Psoas muscle (tissue), 7 donors: ENCODE measurements at regions not wholly inside any gene's neighbourhood (a gene's known extent, or its start where the extent isn't known, plus 50 kb on each side); places are given as distances from the start of the nearest gene placed in this dataset.

Source experiments
- ATAC-seq, 4 donors: fragments of 200-7000 bp; cut with Tn5 transposase; one replicate each; pipeline ENCODE4 v1.9.1; 2020; ENCODE audit warnings: moderate library complexity in 3 of 4, mild to moderate bottlenecking in 2 of 4
- DNase-seq, 2 donors: peaks; one replicate each; pipeline ENCODE4 v3.0.0-alpha.2; 2020
- H3K27ac ChIP-seq: fragments of 200-600 bp; one replicate; pipeline ENCODE4 v1.8.0; 2022
- H3K27me3 ChIP-seq, 3 donors: fragments of 200-600 bp in 1 of 3; one replicate each; pipeline versions ENCODE4 v1.6.1 to v1.8.0; 2013 to 2022; ENCODE audit warnings: low read length in 2 of 3, mild to moderate bottlenecking in 2 of 3, moderate library complexity in 1 of 3; ENCODE audit not compliant: insufficient read depth in 3 of 3
- H3K36me3 ChIP-seq, 2 donors: fragments of 200-600 bp in 1 of 2; one replicate each; pipeline versions ENCODE4 v1.6.1 to v1.8.0; 2013 to 2022; ENCODE audit warnings: low read depth in 1 of 2, mild to moderate bottlenecking in 1 of 2, moderate library complexity in 1 of 2; ENCODE audit not compliant: insufficient read depth in 1 of 2
- H3K4me1 ChIP-seq: fragments of 200-600 bp; one replicate; pipeline ENCODE4 v1.8.0; 2022
- H3K4me3 ChIP-seq: fragments of 200-600 bp; one replicate; pipeline ENCODE4 v1.8.0; 2022; ENCODE audit warnings: mild to moderate bottlenecking
- H3K9me3 ChIP-seq: fragments of 200-600 bp; one replicate; pipeline ENCODE4 v1.8.0; 2022
- CTCF ChIP-seq: fragments of 200-600 bp; IDR thresholded peaks from one replicate; pipeline ENCODE4 v1.8.0; 2022; ENCODE audit warnings: antibody characterized with exemption
- WGBS, 3 donors: extraction: QIAGEN DNeasy Blood & Tissue Kit; methylation state at CpG; one replicate each; pipeline versions ENCODE4 v1.1.6 to v1.1.7; 2013; 5-methylcytosine and 5-hydroxymethylcytosine counted together
- intact Hi-C, 2 donors: fragments of 100-400 bp; cut with DNase I; formaldehyde crosslinking; loops; one replicate each; pipeline versions ENCODE4 v1.11.0 to v1.14.2; 2022
- donor health status: healthy with polysubstance abuse.
- donor health status: DM: no; HTN: no; CAD: no; lungs with moderate emphysema.
- donor health status: Bipolar disorder and iron deficiency.
- donor health status: healthy.
- donor health status: DM: yes; HTN: yes; CAD: no.
- donor health status: DM: no; HTN: no; CAD: no.
- donor health status: DM: yes; HTN: yes; CAD: no.

GRCh38 chr19:31092274-31092673, 257.0 kb downstream of the TSHZ3 start:
- 70 to 72% (median 72%) methylated on average over 11 of the region's 11 CpGs for WGBS, 3 donors
- H3K27ac ChIP-seq = no peak overlapping the region
- no peak for TF ChIP-seq CTCF
- ATAC-seq = no peak
- no peaks in the 10 kb centered on the region for H3K9me3 ChIP-seq
- intact Hi-C loops = no loop called here
- H3K4me3 ChIP-seq = no peak overlapping the region
- no peaks in the 10 kb centered on the region for H3K36me3 ChIP-seq
- no peaks in the 10 kb centered on the region for H3K4me1 ChIP-seq
- DNase-seq = no peak
- H3K27me3 ChIP-seq = no peaks in the 10 kb centered on the region

DNA sequence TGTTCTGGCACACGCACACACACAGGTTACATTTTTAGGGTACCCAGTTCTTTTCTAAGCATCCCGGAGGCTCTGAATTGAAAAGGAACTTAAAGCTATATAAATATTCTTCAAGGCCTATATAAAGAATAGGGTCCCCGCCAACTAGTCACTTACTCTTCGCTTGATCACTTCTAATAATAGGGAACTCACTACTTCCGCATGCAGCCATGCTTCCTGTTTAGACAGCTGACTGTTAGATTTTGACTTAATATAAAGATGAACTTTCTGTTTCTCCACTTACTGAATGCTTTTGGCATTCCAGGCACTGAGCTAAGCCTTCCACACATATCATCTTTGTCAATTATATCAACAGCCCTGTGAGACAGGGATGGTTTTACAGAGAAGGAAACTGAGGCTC, 259.6 kb downstream of the TSHZ3 start:
- H3K4me1 ChIP-seq = no peaks in the 10 kb centered on the region
- no peaks in the 10 kb centered on the region for H3K27me3 ChIP-seq
- DNase-seq (no peak), ATAC-seq (no peak)
- H3K27ac ChIP-seq = no peak overlapping the region
- H3K36me3 ChIP-seq = no peaks in the 10 kb centered on the region
- 77 to 88% (median 86%) methylated on average over 5 of the region's 5 CpGs for WGBS, 3 donors
- intact Hi-C loops = no loop called here
- H3K4me3 ChIP-seq = no peak overlapping the region
- no peaks in the 10 kb centered on the region for H3K9me3 ChIP-seq
- TF ChIP-seq CTCF = no peak

DNA sequence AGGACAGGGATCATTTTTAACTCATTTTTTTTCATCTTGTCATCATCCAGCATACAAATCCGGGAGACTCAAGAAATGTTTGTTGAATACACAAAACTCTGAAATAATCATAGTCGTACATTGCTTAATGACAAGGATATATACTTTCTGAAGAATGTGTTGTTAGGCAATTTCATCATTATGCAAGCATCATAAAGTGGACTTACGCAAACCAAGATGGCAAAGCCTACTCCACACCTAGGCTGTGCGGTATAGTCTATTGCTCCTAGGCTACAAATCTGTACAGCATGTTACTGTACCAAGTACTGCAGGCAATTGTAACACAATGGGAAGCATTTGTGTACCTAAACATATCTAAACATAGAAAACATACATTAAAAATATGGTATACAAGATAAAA, 264.1 kb downstream of the TSHZ3 start:
- no peak overlapping the region for H3K27ac ChIP-seq
- no peaks in the 10 kb centered on the region for H3K36me3 ChIP-seq
- 83 to 95% (median 94%) methylated on average over 4 of the region's 4 CpGs for WGBS, 3 donors
- H3K4me3 ChIP-seq = no peak overlapping the region
- no peak for TF ChIP-seq CTCF
- no peaks in the 10 kb centered on the region for H3K9me3 ChIP-seq
- intact Hi-C loops = no loop called here
- H3K27me3 ChIP-seq = no peaks in the 10 kb centered on the region
- DNase-seq (no peak), ATAC-seq (no peak)
- H3K4me1 ChIP-seq = no peaks in the 10 kb centered on the region

DNA sequence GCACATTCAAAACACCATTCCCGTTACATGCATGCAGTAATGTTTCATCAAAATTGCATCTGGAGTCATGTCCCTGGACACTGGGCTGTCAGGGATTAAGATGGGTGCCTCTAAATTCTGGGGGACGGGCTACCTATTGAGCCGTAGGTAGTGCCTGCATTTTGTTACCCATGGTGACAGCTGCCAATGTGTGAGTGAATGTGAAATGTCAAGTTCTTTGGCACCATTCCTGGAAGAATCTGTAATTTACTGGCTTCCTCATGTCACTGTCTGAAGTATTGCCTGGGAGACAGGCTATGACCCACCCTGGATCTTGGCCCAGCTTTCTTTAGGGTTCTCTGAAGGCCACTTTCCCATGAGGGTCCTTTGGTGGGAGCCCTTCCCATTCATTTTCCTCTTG, 266.1 kb downstream of the TSHZ3 start:
- Histone ChIP-seq H3K4me3 (no peak overlapping the region), H3K27me3 (no peaks in the 10 kb centered on the region), H3K9me3 (no peaks in the 10 kb centered on the region), H3K27ac (no peak overlapping the region), H3K36me3 (no peaks in the 10 kb centered on the region), H3K4me1 (no peaks in the 10 kb centered on the region)
- intact Hi-C loops = no loop called here
- 30 to 42% (median 39%) methylated on average over 3 of the region's 3 CpGs for WGBS, 3 donors
- DNase-seq (no peak), ATAC-seq (no peak)
- TF ChIP-seq CTCF = no peak

DNA sequence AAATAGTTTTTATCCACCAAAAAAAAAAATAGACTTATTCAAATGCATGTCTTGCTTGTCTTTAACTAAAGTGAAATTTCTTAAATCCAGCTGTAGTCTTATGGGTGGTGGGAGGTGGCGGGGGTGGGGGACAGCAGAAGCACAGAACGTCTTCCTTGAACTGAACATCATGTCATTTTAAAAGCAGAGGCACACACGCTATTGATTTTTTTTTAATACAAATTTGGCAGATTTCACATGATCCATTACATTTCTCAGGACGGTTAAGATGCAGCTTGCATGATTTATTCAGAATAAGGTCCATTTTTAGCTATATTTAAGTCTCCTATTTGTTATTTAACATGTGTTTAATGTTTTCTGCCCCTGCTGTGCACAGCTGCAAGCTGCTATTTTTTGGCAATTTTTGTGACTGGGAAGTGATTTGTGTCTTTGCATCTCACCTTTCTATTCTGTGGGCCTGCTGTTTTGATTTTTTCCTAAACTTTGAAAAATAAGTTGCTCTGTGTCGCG, 274.0 kb downstream of the TSHZ3 start:
- H3K36me3 ChIP-seq = no peaks in the 10 kb centered on the region
- intact Hi-C loops = no loop called here
- no peak for ATAC-seq
- 69 to 71% (median 70%) methylated on average over 6 of the region's 6 CpGs for WGBS, 3 donors
- no peaks in the 10 kb centered on the region for H3K4me1 ChIP-seq
- no peak overlapping the region for H3K4me3 ChIP-seq
- no peak overlapping the region for H3K27ac ChIP-seq
- TF ChIP-seq CTCF = no peak
- no peaks in the 10 kb centered on the region for H3K27me3 ChIP-seq
- DNase-seq = no peak
- H3K9me3 ChIP-seq = no peaks in the 10 kb centered on the region
